Keratinocyte (primary cell): ENCODE measurements at regions not wholly inside any gene's neighbourhood (a gene's known extent, or its start where the extent isn't known, plus 50 kb on each side); places are given as distances from the start of the nearest gene placed in this dataset.

ENCODE experiments used
- DNase-seq: peaks from one replicate; pipeline ENCODE4 v3.0.0-alpha.2; 2011; ENCODE audit warnings: low read depth, missing footprints, low spot score
- FAIRE-seq: peaks from 2 replicates; lab custom pipeline; 2011; peaks lifted over from hg19 to GRCh38; lab: Jason Lieb, UNC
- H2AFZ ChIP-seq: 2 replicates; pipeline ENCODE4 v1.6.0; 2012; ENCODE audit warnings: low read length, control low read depth, inconsistent platforms; ENCODE audit not compliant: control insufficient read depth
- H3K27ac ChIP-seq: 2 replicates; pipeline ENCODE4 v1.5.1; 2011; ENCODE audit warnings: low read length; ENCODE audit not compliant: control insufficient read depth, insufficient read depth
- H3K27me3 ChIP-seq: 3 replicates; pipeline ENCODE4 v1.6.0; 2011; ENCODE audit warnings: low read length; ENCODE audit not compliant: control insufficient read depth, insufficient read depth; ENCODE audit errors: extremely low read depth
- H3K36me3 ChIP-seq, 2 experiments: 2 replicates in 1 of 2; 3 replicates in 1 of 2; pipeline ENCODE4 v1.5.1; 2011; ENCODE audit warnings: low read length in 2 of 2, mild to moderate bottlenecking in 1 of 2; ENCODE audit not compliant: control insufficient read depth in 2 of 2, insufficient read depth in 2 of 2; ENCODE audit errors: extremely low read depth in 1 of 2
- H3K4me1 ChIP-seq: 3 replicates; pipeline ENCODE4 v1.5.1; 2011; ENCODE audit warnings: low read length; ENCODE audit not compliant: control insufficient read depth, insufficient read depth; ENCODE audit errors: extremely low read depth
- H3K4me2 ChIP-seq: 3 replicates; pipeline ENCODE4 v1.6.0; 2011; ENCODE audit warnings: low read depth, low read length; ENCODE audit not compliant: control insufficient read depth, insufficient read depth; ENCODE audit errors: extremely low read depth
- H3K4me3 ChIP-seq, 3 experiments: fragments of 200-600 bp in 1 of 3; sonication (generic) in 1 of 3; 2 replicates in 2 of 3; 3 replicates in 1 of 3; pipeline ENCODE4 v1.5.1; 2011 to 2016; ENCODE audit warnings: low read length in 3 of 3, mild to moderate bottlenecking in 3 of 3, control low read depth in 2 of 3, inconsistent platforms in 1 of 3, low read depth in 1 of 3, mixed read lengths in 1 of 3, mixed run types in 1 of 3, moderate library complexity in 1 of 3; ENCODE audit not compliant: control insufficient read depth in 2 of 3, insufficient read depth in 2 of 3; ENCODE audit errors: extremely low read depth in 1 of 3
- H3K79me2 ChIP-seq: 2 replicates; pipeline ENCODE4 v1.6.0; 2012; ENCODE audit warnings: low read length; ENCODE audit not compliant: control insufficient read depth, insufficient read depth
- H3K9ac ChIP-seq: 3 replicates; pipeline ENCODE4 v1.6.0; 2011; ENCODE audit warnings: low read length; ENCODE audit not compliant: control insufficient read depth, insufficient read depth; ENCODE audit errors: extremely low read depth
- H3K9me1 ChIP-seq: 3 replicates; pipeline ENCODE4 v1.6.0; 2011; ENCODE audit warnings: low read length; ENCODE audit not compliant: control insufficient read depth, insufficient read depth; ENCODE audit errors: extremely low read depth
- H3K9me3 ChIP-seq: 2 replicates; pipeline ENCODE4 v1.5.1; 2012; ENCODE audit warnings: low read depth, low read length; ENCODE audit not compliant: control insufficient read depth
- H4K20me1 ChIP-seq: 3 replicates; pipeline ENCODE4 v1.6.0; 2011; ENCODE audit warnings: low read length; ENCODE audit not compliant: control insufficient read depth, insufficient read depth; ENCODE audit errors: extremely low read depth
- EZH2 ChIP-seq: IDR thresholded peaks from one replicate; pipeline ENCODE4 v1.6.1; 2012; ENCODE audit warnings: inconsistent platforms, mild to moderate bottlenecking, low read length, moderate library complexity
- dilution Hi-C: fragments of 300-500 bp; cut with MboI; formaldehyde crosslinking; loops from one replicate; pipeline ENCODE4 v1.7.0; 2020; ENCODE audit warnings: low sequenced_read_pairs; ENCODE audit not compliant: extremely low pct_ligation_motif_present
- TF ChIP-seq, protein P1 (sequence below), 3 experiments: IDR thresholded peaks in 1 of 3; conservative IDR thresholded peaks in 1 of 3; optimal IDR thresholded peaks in 1 of 3; 2 replicates in 2 of 3; 3 replicates in 1 of 3; pipeline versions ENCODE3 to v1.5.1; 2011; ENCODE audit warnings: low read length in 3 of 3, mild to moderate bottlenecking in 3 of 3, moderate library complexity in 2 of 3, control low read depth in 1 of 3, inconsistent platforms in 1 of 3; ENCODE audit not compliant: insufficient read depth in 2 of 3; ENCODE audit errors: extremely low read depth in 1 of 3

DNA sequence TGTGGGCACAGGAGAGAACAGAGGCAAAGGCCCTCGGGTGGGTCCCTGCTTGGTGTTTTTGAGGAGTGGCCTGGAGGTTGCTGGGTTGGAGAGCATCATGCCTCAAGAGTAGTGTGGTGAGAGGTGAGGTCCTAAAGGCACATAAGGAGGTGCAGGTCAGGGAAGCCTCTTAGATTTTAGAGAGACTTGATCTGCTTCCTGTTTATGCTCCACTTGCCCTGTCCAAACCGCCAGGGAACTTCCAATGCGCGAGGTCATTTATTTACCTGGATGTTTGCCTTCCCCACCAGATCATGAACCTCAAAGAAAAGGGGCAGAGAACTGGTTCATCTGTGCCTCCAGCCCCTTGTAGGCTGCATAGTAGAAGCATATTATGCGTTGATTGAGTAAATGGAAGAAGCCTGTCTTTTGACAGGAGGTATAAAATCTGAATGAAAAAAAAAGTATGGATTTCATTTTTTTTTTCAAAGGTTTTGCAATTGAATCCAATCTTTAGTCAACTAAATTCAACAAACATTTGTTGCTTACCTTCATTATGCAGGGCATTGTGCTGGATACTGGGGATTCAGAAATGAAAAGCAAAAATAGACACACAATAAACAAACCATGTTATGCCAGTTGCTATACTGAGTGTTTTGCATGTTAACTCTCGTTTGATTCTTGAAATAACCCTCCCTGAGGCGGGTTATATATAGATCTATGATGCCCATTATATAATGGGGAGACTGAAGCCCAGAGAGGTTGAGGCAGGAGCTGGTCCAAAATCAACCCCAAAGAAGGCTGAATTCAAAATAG lies 485.2 kb downstream of the VRK1 start:
- Histone ChIP-seq H3K9me3 (no peaks in the 10 kb centered on the region), H4K20me1 (no peaks in the 10 kb centered on the region), H2AFZ (no peak overlapping the region), H3K9me1 (no peaks in the 10 kb centered on the region), H3K4me2 (no peak overlapping the region), H3K36me3 (no peaks in the 10 kb centered on the region), H3K27me3 (no peaks in the 10 kb centered on the region), H3K27ac (no peak overlapping the region), H3K9ac (no peak overlapping the region), H3K4me3 (no peak overlapping the region), H3K79me2 (no peaks in the 10 kb centered on the region), H3K4me1 (no peaks in the 10 kb centered on the region)
- DNase-seq (no peak), FAIRE-seq (no peak)
- TF ChIP-seq EZH2, result no peak
- TF ChIP-seq, protein P1, sequence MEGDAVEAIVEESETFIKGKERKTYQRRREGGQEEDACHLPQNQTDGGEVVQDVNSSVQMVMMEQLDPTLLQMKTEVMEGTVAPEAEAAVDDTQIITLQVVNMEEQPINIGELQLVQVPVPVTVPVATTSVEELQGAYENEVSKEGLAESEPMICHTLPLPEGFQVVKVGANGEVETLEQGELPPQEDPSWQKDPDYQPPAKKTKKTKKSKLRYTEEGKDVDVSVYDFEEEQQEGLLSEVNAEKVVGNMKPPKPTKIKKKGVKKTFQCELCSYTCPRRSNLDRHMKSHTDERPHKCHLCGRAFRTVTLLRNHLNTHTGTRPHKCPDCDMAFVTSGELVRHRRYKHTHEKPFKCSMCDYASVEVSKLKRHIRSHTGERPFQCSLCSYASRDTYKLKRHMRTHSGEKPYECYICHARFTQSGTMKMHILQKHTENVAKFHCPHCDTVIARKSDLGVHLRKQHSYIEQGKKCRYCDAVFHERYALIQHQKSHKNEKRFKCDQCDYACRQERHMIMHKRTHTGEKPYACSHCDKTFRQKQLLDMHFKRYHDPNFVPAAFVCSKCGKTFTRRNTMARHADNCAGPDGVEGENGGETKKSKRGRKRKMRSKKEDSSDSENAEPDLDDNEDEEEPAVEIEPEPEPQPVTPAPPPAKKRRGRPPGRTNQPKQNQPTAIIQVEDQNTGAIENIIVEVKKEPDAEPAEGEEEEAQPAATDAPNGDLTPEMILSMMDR (optimal IDR thresholded peaks at IDR 0.05 in 1 of 3, IDR thresholded peaks at IDR 0.05 in 1 of 3, conservative IDR thresholded peaks at IDR 0.05 in 1 of 3; ENCODE audit: extremely low read depth in 1 of 3, insufficient read depth in 2 of 3, low read length in 3 of 3), result no peak
- dilution Hi-C loops, result no loop called here

GRCh38 chr14:97283005-97283403 lies 485.8 kb downstream of the VRK1 start:
- Histone ChIP-seq H3K36me3 (no peaks in the 10 kb centered on the region), H3K4me2 (no peak overlapping the region), H3K9ac (no peak overlapping the region), H3K4me3 (no peak overlapping the region), H3K9me1 (no peaks in the 10 kb centered on the region), H4K20me1 (no peaks in the 10 kb centered on the region), H3K27me3 (no peaks in the 10 kb centered on the region), H2AFZ (no peak overlapping the region), H3K9me3 (no peaks in the 10 kb centered on the region), H3K4me1 (no peaks in the 10 kb centered on the region), H3K79me2 (no peaks in the 10 kb centered on the region), H3K27ac (no peak overlapping the region)
- DNase-seq, result no peak
- no peak for FAIRE-seq
- TF ChIP-seq EZH2, result no peak
- TF ChIP-seq, protein P1 (optimal IDR thresholded peaks at IDR 0.05 in 1 of 3, IDR thresholded peaks at IDR 0.05 in 1 of 3, conservative IDR thresholded peaks at IDR 0.05 in 1 of 3; ENCODE audit: extremely low read depth in 1 of 3, insufficient read depth in 2 of 3, low read length in 3 of 3), result no peak
- dilution Hi-C loops, result no loop called here
